Brain microvascular endothelial cell (primary cell): ENCODE measurements at regions not wholly inside any gene's neighbourhood (a gene's known extent, or its start where the extent isn't known, plus 50 kb on each side); places are given as distances from the start of the nearest gene placed in this dataset.

Experiments used
- DNase-seq: peaks from one replicate; pipeline ENCODE4 v3.0.0-alpha.2; 2020
- H3K27ac ChIP-seq: fragments of 250-450 bp; sonication (Bioruptor Pico); 2 replicates; pipeline ENCODE4 v1.5.1; 2020; ENCODE audit warnings: mild to moderate bottlenecking, moderate library complexity
- H3K27me3 ChIP-seq: fragments of 250-450 bp; sonication (Bioruptor Pico); replicated peaks from 2 replicates; pipeline ENCODE4 v1.5.1; 2020; ENCODE audit warnings: mild to moderate bottlenecking
- H3K36me3 ChIP-seq: fragments of 250-450 bp; sonication (Bioruptor Pico); replicated peaks from 2 replicates; pipeline ENCODE4 v1.5.1; 2020; ENCODE audit warnings: mild to moderate bottlenecking
- H3K4me3 ChIP-seq: 2 replicates; pipeline ENCODE4 v1.5.1; 2011; ENCODE audit warnings: low read depth, mild to moderate bottlenecking, control low read depth, low read length, moderate library complexity
- CTCF ChIP-seq: IDR thresholded peaks from 2 replicates; pipeline ENCODE4 v1.5.1; 2011; ENCODE audit warnings: low read depth, mild to moderate bottlenecking, moderate library complexity, low read length, control low read depth, inconsistent platforms; ENCODE audit errors: missing control alignments
- in situ Hi-C: cut with HindIII; loops from 2 replicates; pipeline ENCODE4 v1.10.0; 2017; ENCODE audit warnings: low sequenced_read_pairs, low pct_ligation_motif_present

GRCh38 chr1:170273291-170274130, 127.8 kb downstream of the NTMT2 start:
- Histone ChIP-seq H3K4me3 (no peak overlapping the region), H3K27ac (no peak overlapping the region), H3K36me3 (no peaks in the 10 kb centered on the region), H3K27me3 (no peaks in the 10 kb centered on the region)
- TF ChIP-seq CTCF = no peak
- in situ Hi-C loops = no loop called here
- DNase-seq = no peak

DNA sequence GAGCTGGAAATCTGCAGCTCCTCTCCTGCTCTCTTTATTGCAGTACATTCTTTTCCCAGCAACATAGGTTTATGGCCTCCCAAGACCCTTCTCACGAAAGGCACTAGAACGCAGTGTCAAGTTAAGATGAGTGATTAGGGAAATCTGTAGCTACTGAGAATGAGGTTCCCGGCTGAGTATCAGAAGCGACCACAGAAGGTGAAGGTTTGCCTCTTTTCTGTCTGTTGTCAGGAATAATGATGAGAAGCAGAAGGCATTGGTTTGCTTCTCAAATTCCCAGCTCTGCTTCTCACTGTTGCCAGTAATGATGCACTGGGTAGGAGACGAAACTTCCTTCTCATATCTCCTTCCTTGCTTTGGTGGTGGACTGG, 128.4 kb downstream of the NTMT2 start:
- no peaks in the 10 kb centered on the region for H3K36me3 ChIP-seq
- DNase-seq = no peak
- in situ Hi-C loops = no loop called here
- no peak overlapping the region for H3K27ac ChIP-seq
- no peak for TF ChIP-seq CTCF
- no peaks in the 10 kb centered on the region for H3K27me3 ChIP-seq
- no peak overlapping the region for H3K4me3 ChIP-seq

DNA sequence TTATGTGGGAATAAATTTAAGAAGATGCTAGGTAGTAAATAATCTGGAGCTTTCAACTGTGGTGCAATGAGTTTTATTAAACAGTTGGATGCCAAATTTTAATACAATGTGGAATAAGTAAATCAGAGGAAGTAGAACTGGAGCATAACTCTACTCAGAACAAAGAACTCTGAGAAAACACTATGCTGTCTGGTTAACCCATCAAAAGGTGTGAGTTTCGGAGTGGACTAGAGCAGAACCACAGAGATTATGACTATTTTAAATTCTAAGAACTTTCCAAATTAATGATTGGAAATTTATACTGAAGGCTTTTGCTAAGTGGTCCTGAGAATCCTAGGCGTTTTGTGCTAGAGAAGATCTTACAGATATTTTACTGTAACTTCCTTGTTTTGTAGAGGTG, 132.2 kb downstream of the NTMT2 start:
- H3K4me3 ChIP-seq = no peak overlapping the region
- H3K36me3 ChIP-seq = no peaks in the 10 kb centered on the region
- in situ Hi-C loops = no loop called here
- H3K27ac ChIP-seq = no peak overlapping the region
- DNase-seq = no peak
- H3K27me3 ChIP-seq = no peaks in the 10 kb centered on the region
- TF ChIP-seq CTCF = no peak

GRCh38 chr1:170284016-170284415, 138.3 kb downstream of the NTMT2 start:
- in situ Hi-C loops = no loop called here
- no peak for DNase-seq
- TF ChIP-seq CTCF = no peak
- H3K27ac ChIP-seq = no peak overlapping the region
- no peaks in the 10 kb centered on the region for H3K36me3 ChIP-seq
- no peak overlapping the region for H3K4me3 ChIP-seq
- no peaks in the 10 kb centered on the region for H3K27me3 ChIP-seq

DNA sequence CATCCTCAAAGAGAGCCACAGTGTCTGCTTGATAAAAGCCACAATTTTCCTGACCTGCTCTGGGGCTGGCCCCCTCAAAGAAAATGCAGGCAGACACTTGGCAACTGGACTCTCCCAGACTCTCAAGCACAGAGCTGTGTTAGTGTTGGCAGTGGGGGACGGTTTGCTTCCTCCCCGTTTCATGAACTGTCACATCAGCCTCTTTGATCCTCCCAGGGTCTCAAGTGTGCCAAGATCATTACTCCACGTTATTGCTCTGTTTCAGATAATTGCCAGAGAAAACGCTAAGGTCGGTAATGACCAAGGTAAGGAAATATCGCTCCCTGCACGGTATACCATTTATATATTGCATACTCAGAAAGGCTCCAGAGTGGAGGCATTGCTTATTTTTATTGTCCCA, 138.8 kb downstream of the NTMT2 start:
- H3K27me3 ChIP-seq = no peaks in the 10 kb centered on the region
- TF ChIP-seq CTCF = no peak
- H3K36me3 ChIP-seq = no peaks in the 10 kb centered on the region
- in situ Hi-C loops = no loop called here
- no peak overlapping the region for H3K4me3 ChIP-seq
- H3K27ac ChIP-seq = no peak overlapping the region
- DNase-seq = no peak

- no peak overlapping the region for H3K4me3 ChIP-seq
- no peak for DNase-seq
- no peak overlapping the region for H3K27ac ChIP-seq
- in situ Hi-C loops = no loop called here
- no peaks in the 10 kb centered on the region for H3K36me3 ChIP-seq
- no peaks in the 10 kb centered on the region for H3K27me3 ChIP-seq
- TF ChIP-seq CTCF = no peak
Measured at GRCh38 chr1:170284951-170285350, 139.2 kb downstream of the NTMT2 start.
